CD4-positive, alpha-beta T cell treated with Interferon alpha-2 for 1 hour (primary cell): ENCODE measurements at regions not wholly inside any gene's neighbourhood (a gene's known extent, or its start where the extent isn't known, plus 50 kb on each side); places are given as distances from the start of the nearest gene placed in this dataset.
"Not testable (repeated sequence)": the region's sequence is repeated elsewhere in the genome, so short reads cannot be mapped to it uniquely, and the experiment has no call there.

ENCODE experiments used
- DNase-seq, 2 donors: peaks; one replicate each; pipeline ENCODE4 v3.0.0-alpha.2; 2020 to 2022

- DNase-seq = no peak
Measured at GRCh38 chr17:70961341-70961740, 792.0 kb downstream of the KCNJ2 start.

- DNase-seq = no peak
Measured at GRCh38 chr17:70968302-70968701, 799.0 kb downstream of the KCNJ2 start.

GRCh38 chr17:70969521-70970034 lies 800.2 kb downstream of the KCNJ2 start:
- DNase-seq = no peak

DNA sequence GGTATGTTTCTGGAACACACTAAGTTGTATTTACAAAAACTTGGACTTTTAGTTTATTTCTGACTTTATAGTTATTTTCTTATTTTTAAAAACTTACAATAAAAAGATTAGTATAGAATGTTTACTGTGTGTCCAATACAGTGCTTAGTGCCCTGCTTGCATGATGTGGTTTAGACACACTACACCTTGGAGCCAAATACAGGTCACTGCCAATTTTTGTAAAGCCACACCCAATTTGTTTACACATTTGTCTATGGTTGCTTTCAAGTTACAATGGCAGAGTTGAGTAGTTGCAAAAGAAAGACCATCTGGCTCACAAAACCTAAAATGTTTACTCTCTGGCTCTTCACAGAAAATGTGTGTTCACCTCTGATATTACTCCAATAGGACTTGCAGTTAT lies 807.1 kb downstream of the KCNJ2 start:
- DNase-seq = no peak

DNA sequence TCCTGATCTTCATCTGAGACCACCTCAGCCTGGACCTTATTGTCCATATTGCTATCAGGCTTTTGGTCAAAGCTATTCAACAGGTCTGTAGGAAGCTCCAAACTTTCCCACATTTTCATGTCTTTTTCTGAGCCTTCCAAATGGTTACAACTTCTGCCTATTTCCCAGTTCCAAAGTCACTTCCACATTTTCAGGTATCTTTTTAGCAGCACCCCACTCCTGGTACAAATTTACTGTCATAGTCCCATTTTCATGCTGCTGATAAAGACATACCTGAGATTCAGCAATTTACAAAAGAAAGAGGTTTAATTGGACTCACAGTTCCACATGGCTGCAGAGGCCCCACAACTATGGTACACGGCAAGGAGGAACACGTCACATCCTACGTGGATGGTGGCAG lies 815.5 kb downstream of the KCNJ2 start:
- no peak for DNase-seq

GRCh38 chr17:70987867-70988340 lies 818.6 kb downstream of the KCNJ2 start:
- no peak for DNase-seq

- DNase-seq = no peak
Measured at GRCh38 chr17:70988622-70989021, 819.3 kb downstream of the KCNJ2 start.

DNA sequence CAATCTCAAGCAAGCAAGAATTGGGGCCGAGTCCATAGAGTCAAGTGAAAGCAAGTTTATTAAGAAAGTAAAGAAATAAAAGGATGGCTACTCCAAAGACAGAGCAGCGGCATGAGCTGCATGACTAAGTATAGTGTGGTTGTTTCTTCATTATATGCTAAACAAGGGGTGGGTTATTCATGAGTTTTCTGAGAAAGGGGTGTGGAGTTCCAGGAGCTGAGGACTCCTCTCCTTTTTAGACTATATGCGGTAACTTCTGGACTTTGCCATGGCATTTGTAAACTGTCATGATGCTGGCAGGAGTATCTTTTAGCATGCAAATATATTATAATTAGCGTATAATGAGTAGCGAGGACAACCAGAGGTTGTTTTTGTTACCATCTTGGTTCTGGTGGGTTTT lies 819.9 kb downstream of the KCNJ2 start:
- DNase-seq = no peak

DNA sequence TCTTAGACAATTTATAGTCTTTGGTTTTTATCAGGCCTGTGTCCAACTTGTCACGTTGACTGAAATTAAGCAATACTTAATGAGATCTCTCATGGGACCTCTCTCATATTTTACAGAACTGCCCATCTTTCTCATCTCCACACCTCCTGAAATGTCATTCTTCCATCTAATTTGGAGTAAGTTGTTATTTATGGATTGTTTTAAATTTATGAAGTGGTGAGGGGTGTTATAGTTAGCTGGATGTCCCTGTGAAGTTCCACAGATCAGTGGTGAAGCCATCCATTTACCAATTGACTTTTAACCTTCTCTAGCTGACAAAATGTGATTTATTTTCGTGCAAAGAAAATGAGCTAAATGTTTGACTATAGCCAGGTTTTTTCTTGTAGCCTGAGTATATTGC lies 824.9 kb downstream of the KCNJ2 start:
- no peak for DNase-seq

GRCh38 chr17:70995997-70996396 lies 826.7 kb downstream of the KCNJ2 start:
- DNase-seq = no peak

GRCh38 chr17:71003736-71004135 lies 834.4 kb downstream of the KCNJ2 start:
- DNase-seq = no peak

DNA sequence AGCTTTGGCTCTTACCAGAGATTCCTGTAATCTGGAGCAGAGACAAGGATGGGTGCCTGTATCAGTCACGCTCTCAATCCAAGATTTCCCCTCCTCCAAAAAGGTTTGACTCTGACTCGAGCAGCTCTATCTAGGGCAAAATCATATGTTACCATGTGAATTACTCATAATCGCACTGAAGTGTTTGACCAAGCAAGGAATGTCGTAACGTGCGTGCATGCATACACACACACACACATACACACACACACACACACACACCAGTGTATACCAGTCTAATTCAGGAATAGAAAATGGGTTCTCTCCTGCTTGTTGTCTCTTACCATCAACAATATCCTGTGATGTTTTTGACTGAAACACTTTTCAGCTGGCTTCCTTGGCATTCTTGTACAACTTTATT lies 835.1 kb downstream of the KCNJ2 start:
- no peak for DNase-seq

DNA sequence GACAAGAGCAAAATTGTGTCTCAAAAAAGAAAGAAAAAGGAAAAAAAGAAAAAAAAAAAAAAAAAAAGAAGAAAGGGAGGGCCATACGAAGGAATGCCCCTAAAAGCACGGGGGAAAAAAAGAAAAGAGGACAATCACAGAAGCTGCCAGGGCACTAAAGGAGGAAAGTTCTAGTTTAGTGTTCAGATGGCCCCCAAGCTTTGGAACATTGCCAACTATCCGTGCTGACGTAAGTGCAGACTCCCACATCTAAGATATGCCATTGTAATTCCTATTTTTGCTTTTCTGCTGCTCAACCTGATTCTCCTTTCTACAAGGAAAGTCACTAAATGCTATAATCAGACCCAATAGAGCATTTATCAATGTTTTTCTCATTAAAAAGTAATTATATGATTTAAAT lies 842.1 kb downstream of the KCNJ2 start:
- no peak for DNase-seq

GRCh38 chr17:71019699-71020098 lies 850.4 kb downstream of the KCNJ2 start:
- no peak for DNase-seq

DNA sequence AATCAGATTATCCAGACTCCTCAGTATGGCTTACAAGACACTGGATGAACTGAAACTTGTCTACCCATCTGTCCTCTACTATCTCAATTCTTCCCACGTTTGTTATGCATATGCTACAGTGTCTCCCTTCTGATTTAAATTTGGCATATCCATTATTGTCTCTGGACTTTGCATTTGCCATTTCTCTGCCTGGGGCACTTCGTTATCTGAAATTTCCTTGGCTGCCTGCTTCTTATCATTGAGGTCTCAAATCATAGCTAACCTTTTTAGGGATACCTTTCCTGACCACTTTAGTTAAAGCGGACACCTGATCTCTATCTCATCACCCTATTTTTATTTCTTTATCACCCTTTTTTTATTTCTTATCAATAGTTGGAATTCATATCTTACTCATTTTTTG lies 853.4 kb downstream of the KCNJ2 start:
- no peak for DNase-seq

DNA sequence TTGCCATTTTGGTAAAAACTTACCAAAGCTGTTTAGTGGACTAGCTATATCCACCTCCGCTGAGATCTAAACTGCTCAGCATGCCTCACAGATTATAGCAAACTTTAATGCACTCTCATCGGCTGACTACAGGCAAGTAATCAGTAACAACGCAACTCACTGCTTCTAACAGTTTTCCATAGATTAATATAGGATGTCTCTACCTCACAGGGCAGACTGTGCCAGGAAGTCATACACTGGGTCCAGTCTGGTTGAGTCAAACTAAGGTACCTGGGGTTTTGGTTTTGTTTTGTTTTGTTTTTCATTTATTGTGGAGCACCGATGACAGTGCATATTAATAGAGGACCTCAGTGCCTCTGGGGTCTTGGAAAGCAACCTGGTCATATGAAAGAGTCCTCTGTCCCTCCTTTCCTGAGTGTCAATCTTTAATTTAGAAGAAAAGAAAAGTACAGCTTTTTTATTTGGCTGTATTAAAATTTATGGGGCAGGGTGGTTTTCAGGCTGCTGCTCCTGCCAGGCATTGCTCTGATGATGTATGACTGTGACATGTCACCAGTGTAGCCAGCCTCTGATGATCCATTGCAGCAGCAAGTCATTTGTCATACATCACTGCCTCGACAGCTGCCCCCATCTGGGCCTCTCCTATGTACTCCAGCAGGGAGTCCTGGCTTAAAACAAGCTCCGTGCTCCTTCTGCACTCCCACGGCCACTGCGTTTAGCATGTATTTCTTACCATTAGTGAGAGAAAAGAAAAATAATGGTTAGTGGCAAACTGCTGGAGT lies 854.1 kb downstream of the KCNJ2 start:
- no peak for DNase-seq

GRCh38 chr17:71024172-71024571 lies 854.8 kb downstream of the KCNJ2 start:
- no peak for DNase-seq

- no peak for DNase-seq
Measured at GRCh38 chr17:71024969-71025368, 855.6 kb downstream of the KCNJ2 start.

DNA sequence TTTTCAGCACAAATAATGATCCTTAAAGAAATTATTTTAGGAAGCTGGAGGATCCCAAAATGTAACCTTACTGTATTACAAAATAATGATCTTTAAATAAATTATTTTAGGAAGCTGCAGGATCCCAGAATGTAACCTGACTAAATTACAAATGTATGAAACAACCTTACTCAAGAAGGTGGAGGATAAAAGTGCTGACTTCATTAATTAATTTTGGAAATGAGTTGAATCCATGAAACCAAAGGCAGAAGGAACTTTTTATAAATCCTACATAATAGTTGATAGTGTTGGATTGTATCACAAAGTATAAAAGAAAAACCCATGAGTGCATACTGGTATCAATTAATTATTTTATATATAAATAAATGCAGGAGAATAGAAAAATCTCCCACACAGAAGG lies 859.9 kb downstream of the KCNJ2 start:
- no peak for DNase-seq

- DNase-seq = not testable (repeated sequence)
Measured at GRCh38 chr17:71031286-71031685, 862.0 kb downstream of the KCNJ2 start.

GRCh38 chr17:71032746-71033273 lies 863.5 kb downstream of the KCNJ2 start:
- DNase-seq = no peak

DNA sequence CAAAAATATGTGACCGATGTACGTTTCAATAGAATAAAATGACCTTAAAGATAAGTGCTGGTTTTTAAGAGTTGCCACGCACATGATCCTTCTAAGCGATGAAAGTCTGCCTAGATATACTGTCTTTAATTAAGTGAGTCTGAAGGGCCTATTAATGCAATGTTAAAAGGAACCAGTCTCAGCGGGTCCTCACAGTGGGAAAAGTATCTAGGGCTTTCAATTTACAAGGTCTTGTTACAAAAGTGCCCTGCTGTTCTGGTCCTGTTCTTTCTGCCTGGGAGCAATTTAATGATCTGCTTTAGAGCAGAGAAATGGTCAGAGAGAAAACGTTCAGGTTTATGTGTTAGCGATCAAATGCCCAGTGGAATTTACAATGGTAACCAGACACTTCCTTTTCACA lies 864.0 kb downstream of the KCNJ2 start:
- no peak for DNase-seq

- DNase-seq = no peak
Measured at GRCh38 chr17:71035226-71035625, 865.9 kb downstream of the KCNJ2 start.

- DNase-seq = no peak
Measured at GRCh38 chr17:71037386-71037785, 868.1 kb downstream of the KCNJ2 start.

DNA sequence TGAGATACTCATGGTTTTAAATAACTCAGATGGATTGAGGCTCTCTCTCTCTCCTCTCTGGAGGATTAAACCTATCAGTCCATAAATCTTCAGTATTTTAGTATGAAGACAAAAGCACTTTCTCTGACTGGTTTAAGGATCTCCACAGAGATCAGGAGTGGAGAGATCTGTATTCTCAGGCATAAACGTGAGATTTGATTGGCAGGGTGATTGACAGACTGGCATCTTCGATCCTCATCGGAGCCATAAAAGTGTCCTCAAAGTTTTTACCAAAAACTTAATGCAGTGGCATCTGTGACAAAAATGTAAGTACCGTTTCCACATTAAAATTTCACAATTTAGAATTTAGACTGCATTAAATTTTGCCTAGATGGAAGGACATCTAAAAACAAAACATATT lies 870.1 kb downstream of the KCNJ2 start:
- DNase-seq = no peak
